SU-DHL-6 (cell line): ENCODE measurements at regions not wholly inside any gene's neighbourhood (a gene's known extent, or its start where the extent isn't known, plus 50 kb on each side); places are given as distances from the start of the nearest gene placed in this dataset.
A peak's percentile ranks its signal among the peaks of the same experiment; 100 is the strongest.

Experiments
- H2AFZ ChIP-seq: fragments of 200-600 bp; sonication (generic); 2 replicates; pipeline ENCODE4 v1.6.1; 2014; ENCODE audit warnings: low read depth, mild to moderate bottlenecking, moderate library complexity, mixed read lengths, antibody characterized with exemption, low read length; ENCODE audit not compliant: severe bottlenecking
- H3F3A ChIP-seq: fragments of 200-600 bp; shearing (Covaris generic); 2 replicates; pipeline ENCODE4 v1.6.0; 2016; ENCODE audit warnings: antibody characterized with exemption, mild to moderate bottlenecking; ENCODE audit not compliant: insufficient read depth
- H3K27ac ChIP-seq: fragments of 200-600 bp; sonication (generic); 2 replicates; pipeline ENCODE4 v1.5.1; 2016; ENCODE audit warnings: low read depth, mild to moderate bottlenecking, low read length, moderate library complexity, mixed read lengths
- H3K27me3 ChIP-seq: fragments of 200-600 bp; sonication (generic), shearing (Covaris generic); 2 replicates; pipeline ENCODE4 v1.6.0; 2014; ENCODE audit warnings: mild to moderate bottlenecking, low read length
- H3K36me3 ChIP-seq: fragments of 200-600 bp; sonication (generic); 2 replicates; pipeline ENCODE4 v1.6.1; 2014; ENCODE audit warnings: mild to moderate bottlenecking, low read length, mixed read lengths
- H3K4me2 ChIP-seq: fragments of 300-600, 200-600 bp; shearing (Covaris generic), sonication (generic); 2 replicates; pipeline ENCODE4 v1.6.0; 2014; ENCODE audit warnings: low read length, low read depth, mild to moderate bottlenecking; ENCODE audit not compliant: poor library complexity, severe bottlenecking
- H3K4me3 ChIP-seq: fragments of 200-600 bp; sonication (generic); 2 replicates; pipeline ENCODE4 v1.5.1; 2014; ENCODE audit warnings: antibody characterized with exemption, low read length, mild to moderate bottlenecking, mixed read lengths; ENCODE audit not compliant: insufficient read depth, poor library complexity, severe bottlenecking
- H3K79me2 ChIP-seq: fragments of 200-600 bp; sonication (generic); 2 replicates; pipeline ENCODE4 v1.6.1; 2014; ENCODE audit warnings: mild to moderate bottlenecking, low read length, moderate library complexity; ENCODE audit not compliant: insufficient read depth
- H3K9ac ChIP-seq: fragments of 200-600 bp; sonication (generic); 2 replicates; pipeline ENCODE4 v1.7.0; 2014; ENCODE audit warnings: mild to moderate bottlenecking, low read length
- H3K9me2 ChIP-seq: fragments of 200-600 bp; sonication (generic); replicated peaks from 2 replicates; pipeline ENCODE4 v1.6.1; 2014; ENCODE audit warnings: low read length; ENCODE audit not compliant: insufficient read depth
- H3K9me3 ChIP-seq: fragments of 200-600 bp; sonication (generic); 2 replicates; pipeline ENCODE4 v1.6.1; 2014; ENCODE audit warnings: low read length, mixed read lengths; ENCODE audit not compliant: insufficient read depth
- H4K20me1 ChIP-seq: fragments of 200-600 bp; sonication (generic); 2 replicates; pipeline ENCODE4 v1.6.1; 2014; ENCODE audit warnings: low read depth, mild to moderate bottlenecking, antibody characterized with exemption, low read length, moderate library complexity, mixed read lengths
- CTCF ChIP-seq: fragments of 200-600 bp; sonication (generic); IDR thresholded peaks from one replicate; pipeline ENCODE4 v1.5.1; 2017; ENCODE audit warnings: antibody characterized with exemption, mild to moderate bottlenecking, low read length, moderate library complexity; ENCODE audit not compliant: insufficient read depth, poor library complexity, severe bottlenecking
- EZH2phosphoT487 ChIP-seq: fragments of 200-600 bp; sonication (generic), shearing (Covaris generic); conservative IDR thresholded peaks from 2 replicates; pipeline ENCODE4 v1.6.1; 2018; ENCODE audit warnings: mild to moderate bottlenecking, antibody characterized with exemption, low read length, moderate library complexity, mixed read lengths

GRCh38 chr2:144692661-144693060 is 172.7 kb upstream of the ZEB2 start:
- Histone ChIP-seq H3K9ac (no peak overlapping the region), H3K4me3 (no peak overlapping the region), H3K79me2 (no peaks in the 10 kb centered on the region), H3K27me3 (no peaks in the 10 kb centered on the region), H4K20me1 (no peaks in the 10 kb centered on the region), H2AFZ (no peak overlapping the region), H3K4me2 (no peak overlapping the region), H3K36me3 (no peaks in the 10 kb centered on the region), H3K9me3 (no peaks in the 10 kb centered on the region), H3K27ac (no peak overlapping the region), H3K9me2 (no peaks in the 10 kb centered on the region), H3F3A (peaks cover 2% of the 10 kb centered on the region; the same call in 1 of the 2 replicates)
- no peak for TF ChIP-seq CTCF
- no peak for TF ChIP-seq EZH2phosphoT487

- no peak overlapping the region for H3K27ac ChIP-seq
- no peaks in the 10 kb centered on the region for H3K36me3 ChIP-seq
- no peaks in the 10 kb centered on the region for H4K20me1 ChIP-seq
- no peak overlapping the region for H3K4me2 ChIP-seq
- H3K9me2 ChIP-seq: no peaks in the 10 kb centered on the region
- no peak overlapping the region for H3K9ac ChIP-seq
- no peaks in the 10 kb centered on the region for H3K27me3 ChIP-seq
- peaks cover 7% of the 10 kb centered on the region; the same call in 1 of the 2 replicates for H3F3A ChIP-seq
- TF ChIP-seq CTCF: no peak
- TF ChIP-seq EZH2phosphoT487: no peak
- no peak overlapping the region for H2AFZ ChIP-seq
- H3K9me3 ChIP-seq: no peaks in the 10 kb centered on the region
- H3K4me3 ChIP-seq: no peak overlapping the region
- H3K79me2 ChIP-seq: no peaks in the 10 kb centered on the region
Measured at GRCh38 chr2:144690771-144691170, 170.9 kb upstream of the ZEB2 start.

- no peaks in the 10 kb centered on the region for H3K36me3 ChIP-seq
- H3K9me2 ChIP-seq: no peaks in the 10 kb centered on the region
- H3K9me3 ChIP-seq: no peaks in the 10 kb centered on the region
- H3K9ac ChIP-seq: no peak overlapping the region
- peak overlapping the region; percentile 49 for H2AFZ ChIP-seq
- no peaks in the 10 kb centered on the region for H3K79me2 ChIP-seq
- H3K4me2 ChIP-seq: peak overlapping the region; percentile 37
- peaks cover 39% of the 10 kb centered on the region for H3F3A ChIP-seq
- TF ChIP-seq CTCF: no peak
- TF ChIP-seq EZH2phosphoT487: no peak
- H4K20me1 ChIP-seq: no peaks in the 10 kb centered on the region
- H3K27ac ChIP-seq: peak overlapping the region; percentile 51
- no peaks in the 10 kb centered on the region for H3K27me3 ChIP-seq
- no peak overlapping the region for H3K4me3 ChIP-seq
Measured at GRCh38 chr2:144686518-144687215, 166.7 kb upstream of the ZEB2 start.
